IPS DF 6.9 (cell line): ENCODE measurements at regions not wholly inside any gene's neighbourhood (a gene's known extent, or its start where the extent isn't known, plus 50 kb on each side); places are given as distances from the start of the nearest gene placed in this dataset.

Source experiments
- DNase-seq: peaks from one replicate; pipeline ENCODE4 v3.0.0-alpha.2; 2013; ENCODE audit warnings: low read depth, low spot score
- H3K27ac ChIP-seq: one replicate; pipeline ENCODE4 v1.5.1; 2013; ENCODE audit warnings: low read length, control low read depth
- H3K27me3 ChIP-seq: 2 replicates; pipeline ENCODE4 v1.6.1; 2013; ENCODE audit warnings: mild to moderate bottlenecking, low read length; ENCODE audit not compliant: control insufficient read depth, insufficient read depth
- H3K36me3 ChIP-seq: 2 replicates; pipeline ENCODE4 v1.6.1; 2013; ENCODE audit warnings: low read length; ENCODE audit not compliant: control insufficient read depth, insufficient read depth
- H3K4me1 ChIP-seq: 2 replicates; pipeline ENCODE4 v1.6.1; 2013; ENCODE audit warnings: low read length; ENCODE audit not compliant: control insufficient read depth, insufficient read depth
- H3K4me3 ChIP-seq: 2 replicates; pipeline ENCODE4 v1.5.1; 2013; ENCODE audit warnings: mild to moderate bottlenecking, low read length
- H3K9me3 ChIP-seq: 2 replicates; pipeline ENCODE4 v1.6.1; 2013; ENCODE audit warnings: low read length, inconsistent platforms; ENCODE audit not compliant: control insufficient read depth, insufficient read depth
- WGBS: extraction: QIAGEN DNeasy Blood & Tissue Kit; methylation state at CpG from one replicate; pipeline ENCODE4 v1.1.7; 2013; ENCODE audit warnings: mixed read lengths, missing lambda C conversion rate; ENCODE audit not compliant: insufficient read length, insufficient coverage; 5-methylcytosine and 5-hydroxymethylcytosine counted together

DNA sequence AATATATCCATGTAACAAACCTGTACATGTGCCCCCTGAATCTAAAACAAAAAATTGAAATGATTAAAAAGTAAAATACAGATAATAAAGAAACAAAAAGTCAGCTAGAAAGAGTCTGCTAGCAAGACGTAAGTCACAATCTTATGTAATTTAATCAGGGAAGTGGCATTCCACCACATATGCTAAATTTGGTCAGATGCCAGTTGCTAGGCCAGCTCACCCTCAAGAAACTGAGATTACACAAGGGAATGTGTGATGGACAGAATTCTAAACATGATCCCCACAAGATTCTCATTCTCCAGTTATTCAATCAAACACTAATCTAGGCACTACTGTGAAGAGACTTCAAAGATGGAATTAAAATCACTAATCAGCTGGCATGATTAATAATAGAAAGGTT, 689.3 kb downstream of the CENPC start:
- no peak for DNase-seq
- no CpG with 5 or more reads among the region's 1 CpG for WGBS
- H3K9me3 ChIP-seq: no peaks in the 10 kb centered on the region

DNA sequence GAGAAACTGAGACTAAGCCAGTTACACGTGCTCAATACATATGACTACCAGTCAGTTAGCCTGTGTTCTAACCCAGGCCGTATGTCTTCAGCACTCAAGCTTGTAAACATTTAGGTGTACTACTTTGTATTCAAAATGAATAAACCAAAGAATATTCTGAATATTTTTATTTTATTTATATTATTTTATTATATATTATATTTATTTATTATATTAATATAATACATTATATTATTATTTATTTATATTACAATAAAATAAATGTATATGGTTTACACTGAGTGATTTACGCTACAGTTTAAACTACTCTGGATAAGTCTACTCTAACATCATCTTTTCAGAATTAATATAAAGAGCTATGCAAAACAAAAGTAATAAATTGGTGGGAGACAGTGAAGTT, 691.5 kb downstream of the CENPC start:
- no peak for DNase-seq
- no peak overlapping the region for H3K27ac ChIP-seq
- no peaks in the 10 kb centered on the region for H3K36me3 ChIP-seq
- H3K27me3 ChIP-seq: no peaks in the 10 kb centered on the region
- no peaks in the 10 kb centered on the region for H3K9me3 ChIP-seq
- WGBS: no CpG with 5 or more reads among the region's 3 CpGs
- no peak overlapping the region for H3K4me3 ChIP-seq
- peaks cover 2% of the 10 kb centered on the region for H3K4me1 ChIP-seq

More for the DNA sequence above, 689.3 kb downstream of the CENPC start:
- peaks cover 2% of the 10 kb centered on the region for H3K4me1 ChIP-seq
- H3K27ac ChIP-seq: no peak overlapping the region
- no peak overlapping the region for H3K4me3 ChIP-seq
- no peaks in the 10 kb centered on the region for H3K36me3 ChIP-seq
- H3K27me3 ChIP-seq: no peaks in the 10 kb centered on the region

DNA sequence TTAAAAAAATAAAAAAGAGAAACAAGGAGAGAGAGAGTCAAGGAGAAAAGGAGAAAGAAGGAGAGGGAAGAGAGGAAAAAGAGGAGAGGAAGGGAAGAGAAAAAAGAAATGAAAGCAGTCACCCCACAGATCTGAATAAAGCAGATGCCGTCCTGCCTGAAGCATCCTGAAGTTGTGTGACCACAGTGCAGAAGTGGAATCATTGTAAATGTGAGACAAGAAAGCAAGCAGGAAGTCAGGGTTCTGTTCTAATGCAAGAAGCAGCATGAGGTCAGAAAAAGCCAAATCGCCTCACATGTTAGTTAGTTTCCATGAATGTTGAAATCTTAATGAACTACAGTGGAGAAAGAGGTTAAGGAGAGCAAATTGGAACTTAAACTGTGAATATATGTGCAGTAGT, 692.5 kb downstream of the CENPC start:
- WGBS: no CpG with 5 or more reads among the region's 2 CpGs
- Histone ChIP-seq H3K36me3 (no peaks in the 10 kb centered on the region), H3K27ac (no peak overlapping the region), H3K9me3 (no peaks in the 10 kb centered on the region), H3K4me1 (peaks cover 2% of the 10 kb centered on the region), H3K4me3 (no peak overlapping the region), H3K27me3 (no peaks in the 10 kb centered on the region)
- no peak for DNase-seq

DNA sequence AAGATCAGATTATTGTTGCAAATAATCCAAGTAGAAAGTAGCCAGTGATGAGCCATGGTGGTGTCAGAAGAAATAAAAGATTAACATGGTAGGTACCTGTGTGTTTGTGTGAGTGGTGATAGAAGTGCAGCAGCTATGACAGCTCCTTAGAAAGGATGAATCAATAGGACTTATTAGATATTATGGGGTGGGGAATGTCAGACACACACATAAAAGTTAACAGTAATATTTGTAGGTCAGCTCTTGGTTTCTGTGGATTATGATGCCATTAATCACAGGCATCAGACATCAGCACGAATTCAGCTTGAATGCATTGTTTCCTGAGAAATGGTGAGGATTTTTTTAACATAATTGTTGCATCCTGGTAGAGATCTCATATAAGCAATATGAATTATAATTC, 695.7 kb downstream of the CENPC start:
- Histone ChIP-seq H3K4me3 (no peak overlapping the region), H3K27ac (no peak overlapping the region), H3K36me3 (no peaks in the 10 kb centered on the region), H3K27me3 (no peaks in the 10 kb centered on the region), H3K4me1 (peaks cover 2% of the 10 kb centered on the region), H3K9me3 (no peaks in the 10 kb centered on the region)
- no peak for DNase-seq
- no CpG with 5 or more reads among the region's 1 CpG for WGBS

DNA sequence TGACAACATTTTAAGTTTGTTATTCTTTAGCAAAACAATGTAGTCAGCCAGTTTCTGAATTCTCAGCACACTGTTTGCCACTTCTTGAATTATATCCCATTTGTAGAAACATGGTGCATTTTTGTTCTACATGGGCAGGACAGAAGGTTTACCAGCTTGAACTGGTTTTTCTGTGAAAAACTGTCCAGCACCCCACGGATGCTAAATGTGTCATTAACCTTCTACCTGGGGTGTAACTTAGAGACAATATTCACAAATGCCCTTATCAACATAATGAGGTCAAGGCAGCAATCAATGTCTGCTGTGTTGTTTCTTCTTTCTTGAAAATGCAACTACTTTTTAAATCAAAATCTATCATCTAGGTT, 702.6 kb downstream of the CENPC start:
- WGBS: no CpG with 5 or more reads among the region's 1 CpG
- no peak for DNase-seq
- Histone ChIP-seq H3K27ac (no peak overlapping the region), H3K4me3 (no peak overlapping the region), H3K4me1 (no peaks in the 10 kb centered on the region), H3K27me3 (no peaks in the 10 kb centered on the region), H3K9me3 (no peaks in the 10 kb centered on the region), H3K36me3 (no peaks in the 10 kb centered on the region)

DNA sequence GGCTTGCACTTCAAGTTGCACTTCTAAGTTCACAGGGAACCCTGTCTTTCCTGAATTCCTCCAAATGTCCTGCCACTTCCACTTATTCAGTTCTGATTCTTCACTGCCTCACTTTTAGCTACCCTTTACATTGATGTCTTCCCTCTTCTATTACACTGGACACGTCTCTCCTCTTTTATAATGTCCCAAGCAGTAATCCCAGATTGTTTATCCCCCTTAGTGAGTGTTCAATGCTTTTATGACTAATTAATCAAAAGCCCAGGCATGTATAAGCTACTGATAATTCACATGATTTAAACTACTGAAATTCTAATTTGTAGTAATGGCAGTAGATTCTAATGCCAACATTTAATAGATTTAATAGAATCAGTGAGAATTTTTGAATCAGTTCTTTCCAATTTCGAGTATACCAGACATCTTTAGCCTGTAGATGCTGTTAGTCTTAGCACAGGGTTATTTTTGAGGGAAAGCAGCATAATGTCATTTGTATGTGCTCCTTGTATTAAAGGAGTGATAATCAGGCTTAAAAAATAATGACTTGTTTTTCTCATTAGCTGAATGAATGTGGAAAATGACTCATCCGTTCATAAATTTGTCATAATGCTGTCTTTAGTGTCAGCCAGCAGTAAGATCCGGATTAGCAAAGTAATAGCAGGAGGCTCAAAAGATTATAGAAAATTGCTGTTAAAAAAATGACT, 703.1 kb downstream of the CENPC start:
- H3K9me3 ChIP-seq: no peaks in the 10 kb centered on the region
- no CpG with 5 or more reads among the region's 4 CpGs for WGBS
- no peak overlapping the region for H3K27ac ChIP-seq
- no peak for DNase-seq
- no peak overlapping the region for H3K4me3 ChIP-seq
- H3K36me3 ChIP-seq: no peaks in the 10 kb centered on the region
- H3K4me1 ChIP-seq: no peaks in the 10 kb centered on the region
- H3K27me3 ChIP-seq: no peaks in the 10 kb centered on the region

DNA sequence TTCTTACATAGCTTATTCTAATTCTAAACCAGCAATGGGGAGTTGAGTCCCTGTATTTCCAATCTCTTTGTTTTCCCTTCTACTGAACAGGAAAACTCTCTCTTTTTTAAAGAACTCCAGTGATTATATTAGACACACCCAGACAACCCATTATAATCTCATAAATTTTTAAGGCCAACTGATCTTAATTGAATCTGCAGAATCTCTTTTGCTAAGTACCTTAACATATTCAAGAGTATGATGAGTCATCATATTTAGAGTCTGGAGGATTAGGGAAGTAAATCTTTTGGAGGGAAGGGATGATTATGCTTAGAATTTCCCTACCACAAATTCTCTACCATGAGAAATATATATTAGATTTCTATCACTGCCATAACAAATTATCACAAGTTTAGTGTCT, 705.1 kb downstream of the CENPC start:
- H3K36me3 ChIP-seq: no peaks in the 10 kb centered on the region

DNA sequence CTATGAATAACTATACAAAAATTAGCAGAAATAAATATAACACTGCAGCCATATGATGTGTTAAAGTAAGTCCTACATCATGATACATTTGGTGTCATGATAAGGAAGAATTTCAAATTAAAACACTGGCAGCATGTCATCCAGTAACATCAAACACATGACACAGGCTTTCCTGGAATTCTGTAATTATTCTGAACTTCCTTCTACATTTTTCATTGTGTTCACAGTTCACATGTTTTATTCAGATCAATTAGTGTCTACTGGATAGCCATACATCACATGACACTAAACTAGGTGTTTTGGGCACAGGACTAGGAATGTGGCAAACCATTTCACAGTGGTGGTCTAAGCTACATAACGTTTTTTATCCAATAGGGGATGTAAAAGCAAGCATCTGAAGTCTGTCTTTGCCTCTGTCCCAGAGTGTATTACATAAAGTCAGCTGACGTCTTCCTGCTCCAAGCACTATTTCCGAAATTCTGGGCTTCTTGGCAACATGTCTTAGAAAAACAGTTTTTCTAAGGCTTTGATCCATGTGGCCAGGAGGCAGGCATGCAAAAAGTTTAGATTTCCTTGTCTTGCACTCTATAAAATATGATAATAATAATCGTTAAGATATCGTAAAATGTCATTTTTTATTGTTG, 707.9 kb downstream of the CENPC start:
- H3K36me3 ChIP-seq: no peaks in the 10 kb centered on the region
- H3K27ac ChIP-seq: no peak overlapping the region
- no peaks in the 10 kb centered on the region for H3K9me3 ChIP-seq
- no peaks in the 10 kb centered on the region for H3K27me3 ChIP-seq
- no peaks in the 10 kb centered on the region for H3K4me1 ChIP-seq
- H3K4me3 ChIP-seq: no peak overlapping the region
- no peak for DNase-seq
- WGBS: 100% methylated on average over 2 of the region's 5 CpGs

More for the DNA sequence above, 705.1 kb downstream of the CENPC start:
- Histone ChIP-seq H3K9me3 (no peaks in the 10 kb centered on the region), H3K27ac (no peak overlapping the region), H3K4me3 (no peak overlapping the region), H3K4me1 (no peaks in the 10 kb centered on the region), H3K27me3 (no peaks in the 10 kb centered on the region)
- no peak for DNase-seq

DNA sequence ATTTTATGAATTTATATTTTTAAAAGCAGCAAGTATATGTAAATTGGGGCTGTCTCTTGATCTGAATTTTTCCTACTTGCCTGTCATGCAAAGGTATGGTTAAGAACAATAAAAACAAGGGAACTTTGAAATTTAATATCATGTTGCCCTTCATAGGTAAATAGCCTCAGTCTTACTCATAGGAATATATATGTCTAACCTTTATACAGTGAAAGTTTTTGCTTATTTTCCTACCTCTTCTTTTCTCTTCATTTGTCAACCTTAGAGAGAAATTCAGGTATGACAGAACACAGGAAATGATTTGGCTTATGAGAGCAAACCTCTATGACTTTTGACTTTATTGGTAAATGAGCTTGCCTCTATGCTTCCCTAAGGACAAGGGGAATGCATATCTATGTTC, 716.0 kb downstream of the CENPC start:
- Histone ChIP-seq H3K27me3 (no peaks in the 10 kb centered on the region), H3K9me3 (no peaks in the 10 kb centered on the region), H3K27ac (no peak overlapping the region), H3K4me3 (no peak overlapping the region), H3K36me3 (no peaks in the 10 kb centered on the region), H3K4me1 (no peaks in the 10 kb centered on the region)
- DNase-seq: no peak

DNA sequence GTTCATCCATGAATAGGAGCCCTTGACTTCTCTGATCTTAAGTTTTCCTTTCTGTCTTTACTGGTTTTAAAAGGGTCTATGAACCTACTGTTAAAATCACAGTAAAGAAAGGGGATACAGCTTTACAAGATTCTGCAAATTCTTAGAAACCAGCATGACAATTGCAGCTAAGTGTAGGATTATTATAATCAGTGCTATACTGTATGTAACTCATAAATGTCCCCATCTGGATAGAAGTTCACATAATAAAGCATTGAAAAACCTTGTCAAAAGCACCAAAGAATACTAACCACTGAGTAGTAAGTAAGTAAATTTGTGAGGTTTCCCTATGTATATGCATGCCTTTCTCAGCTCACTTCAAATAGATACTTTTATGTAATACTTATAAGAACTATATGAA, 724.6 kb downstream of the CENPC start:
- DNase-seq: no peak
- Histone ChIP-seq H3K4me1 (no peaks in the 10 kb centered on the region), H3K36me3 (no peaks in the 10 kb centered on the region), H3K27me3 (no peaks in the 10 kb centered on the region), H3K4me3 (no peak overlapping the region), H3K27ac (no peak overlapping the region), H3K9me3 (no peaks in the 10 kb centered on the region)

DNA sequence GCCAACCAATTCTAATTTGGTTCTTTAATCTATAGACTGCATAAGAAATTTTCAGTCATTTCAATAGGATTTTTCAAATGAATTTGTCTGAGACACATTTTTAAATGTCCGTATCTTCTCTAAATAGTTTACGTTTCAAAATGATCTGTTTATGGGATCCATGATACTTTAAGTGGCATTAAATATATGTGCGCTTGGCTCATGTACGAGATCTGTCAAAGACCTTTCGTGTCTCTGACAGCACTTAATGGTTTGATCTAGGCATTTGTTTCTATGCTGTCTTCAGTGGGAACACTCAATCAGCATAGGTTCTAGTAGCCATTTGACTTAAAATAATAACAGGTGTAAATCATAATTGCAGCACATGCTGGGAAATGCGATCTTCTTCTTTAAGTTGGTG, 731.0 kb downstream of the CENPC start:
- Histone ChIP-seq H3K36me3 (no peaks in the 10 kb centered on the region), H3K9me3 (no peaks in the 10 kb centered on the region), H3K27ac (no peak overlapping the region), H3K4me1 (no peaks in the 10 kb centered on the region), H3K27me3 (no peaks in the 10 kb centered on the region), H3K4me3 (no peak overlapping the region)
- no CpG with 5 or more reads among the region's 6 CpGs for WGBS
- DNase-seq: no peak
